HuH-7.5 (cell line): ENCODE measurements at regions not wholly inside any gene's neighbourhood (a gene's known extent, or its start where the extent isn't known, plus 50 kb on each side); places are given as distances from the start of the nearest gene placed in this dataset.

Source experiments
- DNase-seq: peaks from one replicate; pipeline ENCODE4 v3.0.0; 2011; ENCODE audit warnings: low spot score

GRCh38 chr1:234672349-234673135 is 62.6 kb upstream of the IRF2BP2 start:
- no peak for DNase-seq

GRCh38 chr1:234670967-234671626 is 61.1 kb upstream of the IRF2BP2 start:
- peak; percentile 25 for DNase-seq

- DNase-seq: no peak
Observed at GRCh38 chr1:234669499-234669898, 59.5 kb upstream of the IRF2BP2 start.

- no peak for DNase-seq
Observed at GRCh38 chr1:234668577-234668955, 58.6 kb upstream of the IRF2BP2 start.

DNA sequence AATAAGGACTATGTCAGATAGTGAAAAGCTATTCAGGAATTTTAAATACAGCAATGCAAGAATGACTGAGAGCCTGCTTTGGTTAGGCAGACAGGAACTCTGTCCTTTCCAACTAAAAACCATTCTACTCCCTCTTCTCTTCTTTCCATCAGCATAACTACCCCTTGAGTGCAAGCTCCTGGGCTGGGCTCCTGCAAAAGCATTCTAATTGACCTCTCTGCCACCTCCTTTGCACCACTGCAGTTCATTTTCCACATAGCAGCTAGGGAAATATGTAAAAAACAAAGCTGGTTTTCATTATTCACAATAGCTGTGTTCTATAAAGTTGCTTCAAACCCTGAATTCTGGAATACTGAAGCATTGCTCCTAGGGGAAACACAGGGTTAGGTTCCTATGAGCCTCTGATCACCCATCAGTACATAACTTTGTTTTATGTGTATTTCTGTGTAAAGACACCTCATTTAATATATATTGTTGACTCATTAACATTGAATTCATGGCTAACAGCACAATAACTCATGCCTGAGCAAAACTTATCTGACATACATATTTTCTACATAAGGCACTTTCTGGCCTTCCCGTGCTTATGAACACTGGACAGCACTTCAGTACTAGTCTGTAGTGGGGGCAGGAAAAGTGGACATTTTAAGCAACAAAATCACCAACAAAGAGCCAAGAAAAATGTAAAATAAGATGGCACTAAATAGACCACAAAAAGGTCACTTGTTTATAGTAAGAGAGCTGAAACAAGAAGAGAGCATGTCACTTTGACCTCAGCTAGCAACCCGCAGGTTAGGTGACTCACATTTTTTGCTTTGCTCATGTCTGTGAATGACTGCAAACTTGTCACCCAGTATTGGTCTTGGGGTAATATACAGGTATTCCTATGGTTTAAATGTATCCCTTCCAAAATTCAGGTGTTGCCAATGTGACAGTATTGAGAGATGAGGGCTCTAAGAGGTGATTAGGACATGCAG is 57.9 kb upstream of the IRF2BP2 start:
- DNase-seq: no peak

GRCh38 chr1:234666761-234667160 is 56.8 kb upstream of the IRF2BP2 start:
- DNase-seq: no peak

GRCh38 chr1:234665975-234666605 is 56.1 kb upstream of the IRF2BP2 start:
- no peak for DNase-seq

DNA sequence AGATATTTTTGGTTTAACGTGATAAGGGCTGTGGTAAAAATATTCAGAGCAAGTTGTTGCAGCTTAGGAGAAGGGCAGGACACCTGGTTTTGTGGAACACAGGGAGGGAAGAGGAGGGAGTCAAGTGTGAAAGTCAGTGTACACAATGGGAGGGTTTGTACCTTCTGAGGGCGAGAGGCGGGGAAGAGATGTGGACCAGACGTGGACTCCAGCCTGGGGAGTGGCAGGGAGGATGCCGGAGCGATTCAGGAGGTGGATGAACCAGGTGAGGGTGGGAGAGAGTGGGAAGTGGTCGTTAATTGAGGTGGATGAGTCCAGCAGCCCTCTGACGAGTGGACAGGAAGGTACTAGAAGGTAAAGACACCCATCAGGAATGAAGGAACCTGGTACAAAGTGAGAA is 52.2 kb upstream of the IRF2BP2 start:
- DNase-seq: no peak

- DNase-seq: no peak
Observed at GRCh38 chr1:234661317-234661928, 51.4 kb upstream of the IRF2BP2 start.

GRCh38 chr1:234660536-234661316 is 50.7 kb upstream of the IRF2BP2 start:
- DNase-seq: no peak
